Spleen (tissue), 11 donors: ENCODE measurements at regions not wholly inside any gene's neighbourhood (a gene's known extent, or its start where the extent isn't known, plus 50 kb on each side); places are given as distances from the start of the nearest gene placed in this dataset.
"Not testable (repeated sequence)": the region's sequence is repeated elsewhere in the genome, so short reads cannot be mapped to it uniquely, and the experiment has no call there.

Experiments
- DNase-seq: peaks from one replicate; pipeline ENCODE4 v3.0.0-alpha.2; 2020
- H3K27ac ChIP-seq, 8 donors: fragments of 200-600 bp; sonication (generic) in 7 of 8; 1 replicate in 4 of 8; 2 replicates in 4 of 8; pipeline versions ENCODE4 v1.5.0 to v1.8.0; 2016 to 2021; ENCODE audit warnings: inconsistent platforms in 4 of 8, mild to moderate bottlenecking in 4 of 8, moderate library complexity in 1 of 8
- H3K27me3 ChIP-seq, 7 donors: fragments of 200-600 bp; sonication (generic) in 6 of 7; replicated peaks in 1 of 7; 1 replicate in 4 of 7; 2 replicates in 3 of 7; pipeline versions ENCODE4 v1.5.0 to v1.8.0; 2016 to 2021; ENCODE audit warnings: inconsistent platforms in 3 of 7, mild to moderate bottlenecking in 1 of 7
- H3K36me3 ChIP-seq, 6 donors: fragments of 200-600 bp; sonication (generic) in 5 of 6; 1 replicate in 4 of 6; 2 replicates in 2 of 6; pipeline versions ENCODE4 v1.5.0 to v1.8.0; 2016 to 2021; ENCODE audit warnings: inconsistent platforms in 2 of 6
- H3K4me1 ChIP-seq, 6 donors: fragments of 200-600 bp; sonication (generic) in 5 of 6; 1 replicate in 3 of 6; 2 replicates in 3 of 6; pipeline versions ENCODE4 v1.5.0 to v1.8.0; 2016 to 2021; ENCODE audit warnings: inconsistent platforms in 3 of 6
- H3K4me3 ChIP-seq, 8 donors: fragments of 200-600 bp; sonication (generic) in 7 of 8; 1 replicate in 4 of 8; 2 replicates in 4 of 8; pipeline versions ENCODE4 v1.5.0 to v1.8.0; 2016 to 2021; ENCODE audit warnings: inconsistent platforms in 4 of 8, mild to moderate bottlenecking in 4 of 8, moderate library complexity in 2 of 8
- H3K9me3 ChIP-seq, 8 donors: fragments of 200-600 bp; sonication (generic) in 7 of 8; 1 replicate in 4 of 8; 2 replicates in 4 of 8; pipeline versions ENCODE4 v1.5.0 to v1.8.0; 2016 to 2021; ENCODE audit warnings: inconsistent platforms in 4 of 8
- POLR2A ChIP-seq, 3 donors: fragments of 450-650 bp; IDR thresholded peaks; one replicate each; pipeline ENCODE4 v1.5.1; 2017; ENCODE audit warnings: antibody characterized with exemption in 3 of 3, mild to moderate bottlenecking in 1 of 3
- POLR2AphosphoS5 ChIP-seq, 3 donors: sonication (generic); formaldehyde crosslinking; IDR thresholded peaks; one replicate each; pipeline ENCODE4 v1.5.1; 2017; ENCODE audit warnings: antibody characterized with exemption in 3 of 3
- WGBS, 5 donors: extraction: QIAGEN DNeasy Blood & Tissue Kit in 3 of 5; methylation state at CpG; one replicate each; pipeline versions ENCODE4 v1.1.5 to v1.1.7; 2013 to 2018; 5-methylcytosine and 5-hydroxymethylcytosine counted together
- intact Hi-C: fragments of 100-400 bp; cut with DNase I; formaldehyde crosslinking; loops from one replicate; pipeline ENCODE4 v1.15.0; 2023; ENCODE audit warnings: low total_unique reads
- TF ChIP-seq, protein P1 (sequence below), 11 experiments: fragments of 200-600 bp in 7 of 11; fragments of 450-650 bp in 4 of 11; sonication (generic) in 4 of 11; IDR thresholded peaks in 8 of 11; conservative IDR thresholded peaks in 3 of 11; 1 replicate in 7 of 11; 2 replicates in 4 of 11; pipeline versions ENCODE4 v1.4.0 to v1.8.0; 2016 to 2021; ENCODE audit warnings: antibody characterized with exemption in 11 of 11, inconsistent platforms in 4 of 11, mild to moderate bottlenecking in 1 of 11
- donor health status: healthy with polysubstance abuse.
- donor health status: DM: no; HTN: no; CAD: no; lungs with moderate emphysema.
- donor health status: DM: no; HTN: no; CAD: no.
- donor health status: Bipolar disorder and iron deficiency.
- donor health status: healthy.
- donor health status: DM: no; HTN: no; CAD: no.
- donor health status: DM: yes; HTN: yes; CAD: no.

GRCh38 chr15:49723981-49724380, 103.1 kb downstream of the DTWD1 start:
- H3K9me3 ChIP-seq = peaks cover 0 to 26% (median 17%) of the 10 kb centered on the region in 8 donors
- H3K36me3 ChIP-seq = no peaks in the 10 kb centered on the region
- no peak for DNase-seq
- intact Hi-C loops = no loop called here
- H3K27me3 ChIP-seq = no peaks in the 10 kb centered on the region
- H3K4me1 ChIP-seq = peaks cover 0 to 1% (median 0%) of the 10 kb centered on the region in 6 donors
- H3K4me3 ChIP-seq = no peak overlapping the region
- H3K27ac ChIP-seq = no peak overlapping the region
- WGBS, 5 donors = 85 to 96% (median 92%) methylated on average over 2 of the region's 2 CpGs
- TF ChIP-seq POLR2A (IDR thresholded peaks at IDR 0.05) = no peak
- TF ChIP-seq, protein P1, sequence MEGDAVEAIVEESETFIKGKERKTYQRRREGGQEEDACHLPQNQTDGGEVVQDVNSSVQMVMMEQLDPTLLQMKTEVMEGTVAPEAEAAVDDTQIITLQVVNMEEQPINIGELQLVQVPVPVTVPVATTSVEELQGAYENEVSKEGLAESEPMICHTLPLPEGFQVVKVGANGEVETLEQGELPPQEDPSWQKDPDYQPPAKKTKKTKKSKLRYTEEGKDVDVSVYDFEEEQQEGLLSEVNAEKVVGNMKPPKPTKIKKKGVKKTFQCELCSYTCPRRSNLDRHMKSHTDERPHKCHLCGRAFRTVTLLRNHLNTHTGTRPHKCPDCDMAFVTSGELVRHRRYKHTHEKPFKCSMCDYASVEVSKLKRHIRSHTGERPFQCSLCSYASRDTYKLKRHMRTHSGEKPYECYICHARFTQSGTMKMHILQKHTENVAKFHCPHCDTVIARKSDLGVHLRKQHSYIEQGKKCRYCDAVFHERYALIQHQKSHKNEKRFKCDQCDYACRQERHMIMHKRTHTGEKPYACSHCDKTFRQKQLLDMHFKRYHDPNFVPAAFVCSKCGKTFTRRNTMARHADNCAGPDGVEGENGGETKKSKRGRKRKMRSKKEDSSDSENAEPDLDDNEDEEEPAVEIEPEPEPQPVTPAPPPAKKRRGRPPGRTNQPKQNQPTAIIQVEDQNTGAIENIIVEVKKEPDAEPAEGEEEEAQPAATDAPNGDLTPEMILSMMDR (IDR thresholded peaks at IDR 0.05 in 8 of 11, conservative IDR thresholded peaks at IDR 0.05 in 3 of 11) = no peak
- TF ChIP-seq POLR2AphosphoS5 (IDR thresholded peaks at IDR 0.05) = no peak

DNA sequence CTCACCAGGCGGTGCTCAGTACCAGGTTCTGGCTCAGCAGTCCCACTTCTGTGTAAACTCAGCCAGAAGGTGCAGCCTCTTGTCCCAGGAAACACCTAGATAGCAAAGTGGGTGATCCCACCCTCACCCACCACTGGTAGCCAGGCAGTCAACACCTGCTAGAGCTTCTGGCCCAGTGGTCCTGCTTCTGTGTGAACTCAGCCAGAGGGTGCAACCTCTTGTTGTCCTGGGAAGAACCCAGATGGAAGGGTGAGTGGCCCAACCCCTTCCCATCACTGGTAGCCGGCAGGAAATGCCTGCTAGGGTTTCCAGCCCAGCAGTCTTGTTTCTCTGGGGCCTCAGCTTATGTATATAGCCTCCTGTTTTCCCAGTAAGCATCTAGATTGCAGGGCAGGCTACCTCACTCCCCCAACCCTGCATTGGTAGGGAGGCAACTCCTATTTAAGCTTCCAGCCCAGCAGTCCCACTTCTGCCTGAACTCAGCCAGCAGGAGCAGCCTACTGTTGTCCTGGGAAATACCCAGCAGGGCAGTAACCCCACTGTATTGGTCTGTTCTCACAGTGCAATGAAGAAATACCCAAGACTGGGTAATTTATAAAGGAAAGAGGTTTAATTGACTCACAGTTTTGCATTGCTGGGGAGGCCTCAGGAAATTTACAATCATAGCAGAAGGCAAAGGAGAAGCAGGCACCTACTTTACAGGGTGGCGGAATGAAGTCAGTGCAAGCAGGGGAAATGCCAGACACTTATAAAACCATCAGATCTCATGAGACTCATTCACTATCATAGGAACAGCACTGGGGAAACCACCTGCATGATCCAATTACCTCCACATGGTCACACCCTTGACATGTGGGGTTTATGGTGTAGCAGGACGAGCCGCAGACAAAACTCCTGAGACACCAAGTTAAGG, 110.6 kb downstream of the DTWD1 start:
- WGBS, 5 donors = 83 to 94% (median 89%) methylated on average over 5 of the region's 5 CpGs
- peaks cover 0 to 16% (median 8%) of the 10 kb centered on the region in 8 donors for H3K9me3 ChIP-seq
- no peak for DNase-seq
- TF ChIP-seq POLR2AphosphoS5 (IDR thresholded peaks at IDR 0.05) = no peak
- no peak for TF ChIP-seq POLR2A (IDR thresholded peaks at IDR 0.05)
- TF ChIP-seq, protein P1 (IDR thresholded peaks at IDR 0.05 in 8 of 11, conservative IDR thresholded peaks at IDR 0.05 in 3 of 11) = no peak
- intact Hi-C loops = loop anchor here (10.0 kb wide), 1 partner anchor 57 kb away; no protein-coding TSS in a partner anchor
- H3K27me3 ChIP-seq = no peaks in the 10 kb centered on the region
- H3K4me3 ChIP-seq = no peak overlapping the region
- H3K4me1 ChIP-seq = no peaks in the 10 kb centered on the region
- H3K36me3 ChIP-seq = no peaks in the 10 kb centered on the region
- H3K27ac ChIP-seq = no peak overlapping the region

- H3K27me3 ChIP-seq, DNase-seq, H3K4me1 ChIP-seq, H3K27ac ChIP-seq, H3K9me3 ChIP-seq, H3K4me3 ChIP-seq, H3K36me3 ChIP-seq: not testable (repeated sequence)
- intact Hi-C loops = loop anchor here (10.0 kb wide), 1 partner anchor 57 kb away; no protein-coding TSS in a partner anchor
- WGBS, 5 donors = 74 to 89% (median 86%) methylated on average over 10 of the region's 10 CpGs
These were observed 111.3 kb downstream of the DTWD1 start for GRCh38 chr15:49732109-49732508.

- H3K36me3 ChIP-seq, H3K27ac ChIP-seq, H3K27me3 ChIP-seq, H3K4me1 ChIP-seq, DNase-seq, H3K4me3 ChIP-seq, H3K9me3 ChIP-seq: not testable (repeated sequence)
- WGBS, 5 donors = 93 to 100% (median 97%) methylated on average over 1 of the region's 1 CpG
- intact Hi-C loops = loop anchor here (10.0 kb wide), 1 partner anchor 59 kb away; no protein-coding TSS in a partner anchor
These were observed 113.2 kb downstream of the DTWD1 start for GRCh38 chr15:49734089-49734488.

DNA sequence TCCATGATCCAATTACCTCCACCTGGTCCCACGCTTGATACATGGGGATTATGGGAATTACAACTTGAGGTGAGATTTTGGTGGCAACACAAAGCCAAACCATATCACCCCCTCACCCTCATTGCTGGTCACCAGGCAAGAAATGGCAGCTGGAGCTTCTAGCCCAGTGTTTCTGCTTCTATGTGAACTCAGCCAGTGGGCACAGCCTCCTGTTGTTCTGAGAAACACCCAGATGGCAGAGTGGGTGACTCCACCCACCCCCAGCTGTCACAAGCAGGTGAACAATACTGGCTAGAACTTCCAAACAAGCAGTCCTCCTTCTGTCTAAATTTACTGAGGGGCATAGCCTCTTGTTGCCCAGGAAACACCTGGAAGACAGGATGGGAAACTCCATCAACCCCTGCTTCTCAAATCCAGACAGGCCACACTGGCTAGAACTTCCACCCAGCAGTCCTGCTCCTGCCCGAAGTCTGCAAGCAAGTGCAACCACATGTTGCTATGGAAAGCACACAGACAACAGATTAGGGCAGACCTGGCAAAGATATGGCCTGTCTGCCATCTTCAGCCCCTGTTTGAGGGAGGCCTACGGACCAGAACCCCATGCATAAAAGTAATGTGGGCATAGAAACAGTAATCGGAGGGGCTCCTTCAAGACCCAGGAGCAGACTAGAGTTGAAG, 114.1 kb downstream of the DTWD1 start:
- H3K27ac ChIP-seq = no peak overlapping the region
- 85 to 92% (median 87%) methylated on average over 4 of the region's 4 CpGs for WGBS, 5 donors

More for the DNA sequence above, 114.1 kb downstream of the DTWD1 start:
- no peak for TF ChIP-seq POLR2A (IDR thresholded peaks at IDR 0.05)
- TF ChIP-seq POLR2AphosphoS5 (IDR thresholded peaks at IDR 0.05) = no peak
- TF ChIP-seq, protein P1 (IDR thresholded peaks at IDR 0.05 in 8 of 11, conservative IDR thresholded peaks at IDR 0.05 in 3 of 11) = no peak
- intact Hi-C loops = loop anchor here (10.0 kb wide), 1 partner anchor 60 kb away; no protein-coding TSS in a partner anchor
- Histone ChIP-seq H3K27me3 (no peaks in the 10 kb centered on the region), H3K4me1 (no peaks in the 10 kb centered on the region), H3K4me3 (no peak overlapping the region), H3K36me3 (no peaks in the 10 kb centered on the region), H3K9me3 (peaks cover 0 to 5% (median 0%) of the 10 kb centered on the region in 8 donors)
- DNase-seq = no peak
